NK-92 treated with Interleukin-12 subunit alpha and Interleukin-12 subunit beta, amount 100 ng/mL, for 24 hours (cell line): ENCODE measurements at regions not wholly inside any gene's neighbourhood (a gene's known extent, or its start where the extent isn't known, plus 50 kb on each side); places are given as distances from the start of the nearest gene placed in this dataset.

Experiments used
- DNase-seq: peaks from one replicate; lab custom pipeline; 2025; lab: John Stamatoyannopoulos, UW

GRCh38 chr13:83216479-83217245 lies 665.6 kb downstream of the SLITRK1 start:
- no peak for DNase-seq

- no peak for DNase-seq
These were observed 666.6 kb downstream of the SLITRK1 start for GRCh38 chr13:83215627-83216026.

- no peak for DNase-seq
These were observed 667.8 kb downstream of the SLITRK1 start for GRCh38 chr13:83214452-83214851.

- DNase-seq, result no peak
These were observed 671.0 kb downstream of the SLITRK1 start for GRCh38 chr13:83211301-83211700.

DNA sequence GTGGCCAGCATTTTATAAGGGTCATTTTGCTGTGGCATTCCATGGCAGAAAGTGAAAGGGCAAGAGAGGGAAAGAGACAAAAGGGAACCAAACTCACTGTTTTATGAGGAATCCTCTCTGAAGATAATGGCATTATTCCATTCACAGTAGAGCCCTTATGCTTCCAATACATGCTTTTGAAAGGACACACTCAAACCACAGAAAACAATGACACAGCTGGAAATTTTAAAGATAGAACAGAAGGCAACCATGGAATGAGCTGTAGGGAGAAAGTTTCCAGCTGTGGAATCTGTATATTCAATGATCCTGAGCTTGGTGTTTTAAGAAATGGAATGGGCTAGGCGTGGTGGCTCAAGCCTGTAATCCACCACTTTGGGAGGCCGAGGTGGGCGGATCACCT lies 677.4 kb downstream of the SLITRK1 start:
- DNase-seq, result no peak

DNA sequence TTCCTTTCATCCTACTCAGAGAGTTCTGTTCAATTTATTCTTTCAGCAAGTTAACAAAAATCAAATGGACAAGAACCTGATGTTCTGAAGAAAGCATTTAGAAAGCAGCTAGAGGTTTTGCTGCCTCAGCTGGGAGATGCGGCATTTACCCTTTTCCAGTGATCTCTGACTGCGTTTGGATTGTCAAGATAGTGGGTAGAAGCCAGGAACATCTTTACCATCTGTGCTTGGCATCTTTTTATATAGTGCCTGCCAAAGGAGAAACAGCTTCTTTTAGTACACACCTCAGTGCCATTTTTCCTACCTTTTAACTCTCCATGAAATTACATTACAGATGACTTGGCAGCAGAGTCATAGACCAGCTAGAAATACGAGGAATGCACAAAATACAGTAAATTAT lies 680.8 kb downstream of the SLITRK1 start:
- DNase-seq, result no peak

GRCh38 chr13:83197316-83197715 lies 685.0 kb downstream of the SLITRK1 start:
- DNase-seq, result no peak

GRCh38 chr13:83190020-83190419 lies 692.3 kb downstream of the SLITRK1 start:
- DNase-seq, result no peak

GRCh38 chr13:83184819-83185218 lies 697.5 kb downstream of the SLITRK1 start:
- DNase-seq, result no peak

DNA sequence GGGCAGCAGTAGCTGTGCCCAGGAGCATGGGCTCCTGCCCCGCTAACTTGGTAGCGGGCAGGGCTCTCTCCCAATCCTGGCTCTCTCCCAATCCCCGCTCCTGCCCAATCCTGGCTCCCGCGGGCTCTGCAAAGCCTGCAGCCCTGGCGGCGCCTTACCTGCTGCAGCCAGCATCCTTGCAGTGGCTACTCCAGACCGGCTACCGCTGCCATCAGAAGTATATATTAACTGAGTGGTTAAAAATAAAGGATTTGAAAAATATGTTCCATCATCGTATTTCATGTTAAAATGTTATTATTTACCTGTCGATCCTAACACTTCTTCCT lies 698.2 kb downstream of the SLITRK1 start:
- DNase-seq, result no peak

DNA sequence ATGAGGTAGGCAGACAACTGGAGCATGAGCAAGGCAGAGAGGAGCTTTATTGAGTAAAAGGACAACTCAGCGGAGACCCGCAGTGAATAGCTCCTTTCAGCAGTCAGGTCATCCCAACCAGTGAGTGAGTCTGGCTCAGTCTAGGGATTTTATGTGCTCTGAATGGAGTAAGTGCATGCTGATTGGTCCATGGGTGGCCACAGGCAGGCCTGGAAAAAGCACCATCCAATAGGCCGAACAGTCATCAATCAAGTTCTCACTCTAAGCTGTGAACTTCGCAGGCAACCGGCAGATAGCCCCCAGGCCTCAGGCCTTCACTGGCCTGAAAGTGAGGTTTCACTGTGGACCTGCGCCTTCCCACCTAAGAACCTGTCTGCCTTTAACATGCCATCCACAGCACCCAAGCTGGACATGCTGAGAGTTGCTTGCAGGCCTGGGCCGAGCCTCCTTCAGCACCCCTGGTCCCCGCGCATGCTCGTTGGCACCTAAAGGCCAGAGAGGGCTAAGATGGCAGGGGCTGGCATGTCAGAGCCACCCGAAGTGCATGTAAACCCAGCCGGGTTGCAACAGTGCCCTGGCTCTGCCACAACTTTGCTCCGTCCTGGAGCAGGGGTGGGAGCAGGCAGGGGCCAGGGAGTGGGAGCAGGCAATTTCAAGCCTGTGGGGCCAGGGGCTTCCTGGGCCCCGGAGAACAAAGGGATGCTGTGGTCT lies 698.7 kb downstream of the SLITRK1 start:
- DNase-seq, result no peak

- DNase-seq, result no peak
These were observed 699.4 kb downstream of the SLITRK1 start for GRCh38 chr13:83182845-83183244.

GRCh38 chr13:83178008-83178407 lies 704.3 kb downstream of the SLITRK1 start:
- DNase-seq, result no peak

DNA sequence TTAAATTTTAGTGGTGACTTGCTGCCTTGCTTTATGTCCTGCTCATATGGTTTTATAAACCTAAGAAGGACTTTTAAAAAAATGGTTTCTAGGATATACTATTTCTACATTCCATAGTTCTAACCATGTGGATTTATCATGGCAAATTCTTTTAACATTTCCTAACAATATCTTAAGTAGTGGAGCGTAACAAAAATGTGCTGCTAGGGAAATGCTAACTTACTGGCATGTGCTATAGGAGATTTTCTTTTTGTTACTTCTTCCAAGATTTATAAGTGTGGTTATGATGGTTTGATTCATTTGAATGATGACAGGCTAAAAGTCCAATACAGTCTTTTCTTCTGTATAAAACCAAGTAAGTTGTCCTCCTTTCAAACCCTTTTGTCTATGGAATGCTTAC lies 713.7 kb downstream of the SLITRK1 start:
- DNase-seq, result no peak

- DNase-seq, result no peak
These were observed 715.1 kb downstream of the SLITRK1 start for GRCh38 chr13:83167203-83167602.

DNA sequence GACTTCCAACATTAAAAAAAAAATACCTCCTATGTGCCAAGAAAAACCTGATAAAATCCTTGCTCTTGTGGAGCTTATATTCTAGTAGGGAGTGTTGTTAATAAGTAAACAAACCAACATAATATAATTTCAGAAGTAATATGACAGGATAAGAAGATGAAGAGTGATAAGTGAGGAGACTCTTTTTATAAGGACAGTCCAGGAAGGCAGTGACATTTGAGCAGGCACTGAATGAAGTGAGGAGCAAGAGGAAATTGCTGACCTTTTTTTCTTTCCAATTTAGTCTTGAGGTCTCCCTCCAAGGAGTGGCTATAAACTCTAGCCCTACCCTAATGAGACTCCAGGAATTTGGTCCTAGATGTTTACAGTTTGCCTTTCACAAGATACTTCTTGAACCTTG lies 715.7 kb downstream of the SLITRK1 start:
- DNase-seq, result no peak

- DNase-seq, result no peak
These were observed 719.8 kb downstream of the SLITRK1 start for GRCh38 chr13:83162493-83162892.

GRCh38 chr13:83153848-83154247 lies 728.4 kb downstream of the SLITRK1 start:
- no peak for DNase-seq

GRCh38 chr13:83151308-83151660 lies 731.0 kb downstream of the SLITRK1 start:
- DNase-seq, result no peak

DNA sequence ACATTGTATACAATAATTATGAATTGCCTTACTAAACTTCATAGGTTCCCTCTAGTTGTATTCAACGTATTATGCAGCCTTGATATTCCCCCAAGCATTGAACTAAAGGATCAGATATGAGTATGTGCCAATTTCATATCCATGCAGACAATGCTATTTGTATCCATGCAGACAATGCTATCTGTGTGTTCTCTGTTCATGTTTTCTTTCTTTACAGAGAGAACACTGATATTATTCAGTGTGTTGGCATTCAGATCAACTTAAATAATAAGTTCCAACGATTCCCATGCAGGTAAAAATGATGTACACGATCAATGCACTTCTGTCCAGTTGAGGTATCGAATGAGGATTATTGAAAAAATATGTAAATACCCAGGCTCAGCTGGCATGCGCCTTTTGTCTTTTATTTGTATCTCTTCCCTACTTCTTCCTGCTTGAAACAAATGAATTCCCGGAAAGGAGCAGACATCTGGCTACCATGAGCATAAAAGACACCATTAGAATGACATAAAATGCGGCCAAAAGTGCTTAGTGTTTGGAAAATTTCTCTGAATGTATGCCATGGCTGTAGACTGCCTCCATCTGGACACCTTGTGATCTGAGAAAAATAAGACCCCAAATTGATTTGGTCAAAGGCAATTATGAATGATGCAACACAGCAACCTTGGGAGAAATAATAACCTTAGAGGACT lies 731.5 kb downstream of the SLITRK1 start:
- DNase-seq, result no peak

- no peak for DNase-seq
These were observed 745.6 kb downstream of the SLITRK1 start for GRCh38 chr13:83136660-83137059.

- DNase-seq, result no peak
These were observed 756.5 kb downstream of the SLITRK1 start for GRCh38 chr13:83125791-83126190.

DNA sequence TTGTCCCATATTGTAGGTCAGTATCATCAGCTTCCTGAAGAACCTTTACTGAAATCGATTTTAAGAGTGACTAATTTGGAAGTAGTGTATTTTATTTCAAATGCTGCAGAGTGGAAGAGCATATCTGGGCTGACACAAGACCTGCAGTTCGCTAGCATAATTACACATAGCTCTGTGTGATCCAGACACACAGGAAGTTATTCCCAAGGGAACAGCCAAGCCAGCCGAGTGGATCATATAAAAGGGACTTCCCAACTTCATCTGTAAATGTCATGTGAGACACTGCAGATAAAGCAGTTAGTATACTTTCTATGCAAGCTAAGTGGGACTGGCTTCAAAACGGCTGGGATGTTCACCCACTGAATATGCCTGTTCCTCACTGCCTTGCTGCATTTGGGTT lies 760.4 kb downstream of the SLITRK1 start:
- DNase-seq, result no peak
